ENCODE measurements at regions not wholly inside any gene's neighbourhood (a gene's known extent, or its start where the extent isn't known, plus 50 kb on each side); places are given as distances from the start of the nearest gene placed in this dataset.
"Not testable (repeated sequence)": the region's sequence is repeated elsewhere in the genome, so short reads cannot be mapped to it uniquely, and the experiment has no call there.

DNA sequence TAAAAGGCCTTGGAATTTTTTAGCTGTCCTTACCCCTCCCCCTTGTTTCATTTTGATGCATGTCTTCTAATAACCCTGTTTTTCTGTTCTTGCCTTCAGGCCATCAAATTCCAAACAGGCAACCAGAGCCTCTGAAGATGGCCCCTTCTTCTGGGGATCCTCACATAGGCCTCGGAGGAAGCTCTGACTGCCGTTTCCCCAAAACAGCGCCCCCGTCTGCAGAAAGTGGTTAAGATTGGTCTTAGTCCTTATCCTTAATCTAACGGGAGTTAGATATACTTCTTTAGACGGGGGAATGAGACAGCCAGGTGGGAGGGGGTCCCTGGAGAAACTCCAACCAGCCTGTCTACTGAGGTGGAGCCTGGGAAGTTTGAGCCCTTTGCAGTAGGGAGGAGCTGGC, 226.3 kb upstream of the ZNF608 start:
- DNase-seq = no peak

DNA sequence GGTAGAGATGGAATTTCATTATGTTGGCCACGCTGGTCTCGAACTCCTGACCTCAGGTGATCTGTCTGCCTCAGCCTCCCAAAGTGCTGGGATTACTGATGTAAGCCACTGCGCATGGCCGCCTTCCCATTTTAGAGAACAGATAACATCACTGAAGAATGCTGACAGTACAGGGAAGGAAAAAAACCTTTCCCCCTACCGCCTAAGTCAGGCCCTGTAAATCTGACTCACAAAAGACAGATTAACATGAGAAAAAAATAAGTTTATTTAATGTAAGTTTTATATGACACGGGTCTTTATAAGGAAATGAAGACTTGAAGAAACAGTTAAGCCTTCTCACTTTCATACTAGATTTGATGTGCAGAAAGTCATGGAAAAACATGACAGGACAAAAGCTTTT, 227.2 kb upstream of the ZNF608 start:
- no peak for DNase-seq

DNA sequence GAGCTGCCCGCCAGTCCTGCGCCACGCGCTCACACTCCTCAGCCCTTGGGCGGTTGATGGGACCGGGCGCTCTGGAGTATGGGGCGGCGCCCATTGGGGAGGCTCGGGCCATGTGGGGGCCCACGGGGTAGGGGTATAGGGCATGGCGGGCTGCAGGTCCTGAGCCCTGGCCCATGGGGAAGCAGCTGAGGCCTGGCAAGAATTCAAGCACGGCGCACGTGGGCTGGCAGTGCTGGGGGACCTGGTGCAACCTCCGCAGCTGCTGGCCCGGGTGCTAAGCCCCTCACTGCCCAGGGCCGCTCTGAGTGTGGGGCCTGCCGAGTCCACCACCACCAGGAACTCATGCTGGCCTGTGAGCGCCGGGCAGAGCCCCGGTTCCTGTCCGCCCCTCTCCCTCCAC, 229.6 kb upstream of the ZNF608 start:
- DNase-seq = no peak

DNA sequence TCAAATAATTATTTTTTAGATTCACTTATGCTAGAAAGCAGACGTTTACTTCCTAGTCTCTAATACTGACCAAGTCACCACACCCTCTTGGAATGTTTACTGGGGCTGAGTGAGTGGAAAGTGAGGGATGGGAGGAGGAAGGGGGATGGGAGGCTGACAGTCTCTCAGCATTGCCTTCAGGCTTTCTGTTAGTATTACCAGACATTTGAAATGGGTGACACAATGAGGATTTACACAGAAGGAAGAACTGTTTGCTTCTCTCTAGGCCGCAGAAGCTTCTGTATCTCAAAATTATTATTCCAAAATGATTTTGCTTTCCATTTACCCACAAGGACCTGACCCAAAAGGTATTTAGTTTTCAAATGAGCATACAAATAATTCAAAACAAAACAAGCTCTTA, 232.8 kb upstream of the ZNF608 start:
- no peak for DNase-seq

DNA sequence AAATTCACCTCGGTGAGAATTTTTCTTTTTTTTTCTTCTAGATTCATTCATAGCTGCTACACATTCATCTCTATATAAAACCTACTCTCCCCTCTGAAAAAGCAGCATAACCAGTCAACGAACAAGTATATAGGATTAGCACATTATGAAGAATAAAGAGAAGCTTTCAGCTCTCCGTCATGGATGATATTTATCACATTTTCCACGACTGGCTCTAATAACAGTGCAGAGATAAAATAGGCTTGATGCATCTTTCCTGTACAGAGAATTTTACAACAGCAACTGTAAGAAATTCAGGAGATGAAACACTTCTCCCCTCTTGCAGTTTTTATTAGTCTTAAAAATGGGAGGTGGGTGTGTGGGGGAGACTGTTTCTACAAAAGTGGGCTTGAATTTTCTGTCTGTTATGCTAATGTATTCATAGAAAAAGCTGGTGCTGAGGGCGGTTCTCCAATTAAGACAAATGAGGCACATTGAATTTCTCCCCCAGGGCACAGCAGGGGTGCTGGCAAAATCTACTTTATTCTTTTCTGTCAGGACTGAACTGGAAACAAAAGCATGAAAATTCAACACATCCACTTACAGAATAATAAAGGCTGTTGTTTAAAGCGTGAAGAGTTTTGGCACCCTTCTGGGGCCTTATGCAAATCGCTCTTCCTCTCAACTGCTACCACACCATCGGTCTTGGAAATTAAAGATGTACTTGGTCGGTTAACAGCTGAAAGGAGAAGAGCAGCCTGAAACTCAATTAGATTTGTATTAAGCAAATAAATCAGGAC, 233.9 kb upstream of the ZNF608 start:
- DNase-seq = no peak

DNA sequence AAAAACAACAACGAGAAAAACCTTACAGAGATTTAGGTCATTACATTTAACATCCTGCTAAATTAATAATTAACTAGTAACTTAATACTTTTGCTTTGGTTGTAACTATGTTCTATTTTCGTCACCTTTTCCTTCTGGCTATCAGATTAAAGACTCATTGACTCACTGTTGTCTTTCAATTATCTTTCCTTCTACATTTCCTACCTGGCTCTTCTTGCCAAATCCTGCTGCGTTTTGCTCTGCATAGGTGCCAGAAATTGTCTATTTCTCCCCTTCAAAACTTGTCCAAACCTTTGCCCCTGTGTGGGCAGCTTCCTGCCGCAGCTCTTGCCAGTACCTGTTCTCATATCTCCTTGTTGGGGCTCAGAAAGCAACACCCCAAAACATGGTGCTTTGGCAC, 235.5 kb upstream of the ZNF608 start:
- DNase-seq = no peak

DNA sequence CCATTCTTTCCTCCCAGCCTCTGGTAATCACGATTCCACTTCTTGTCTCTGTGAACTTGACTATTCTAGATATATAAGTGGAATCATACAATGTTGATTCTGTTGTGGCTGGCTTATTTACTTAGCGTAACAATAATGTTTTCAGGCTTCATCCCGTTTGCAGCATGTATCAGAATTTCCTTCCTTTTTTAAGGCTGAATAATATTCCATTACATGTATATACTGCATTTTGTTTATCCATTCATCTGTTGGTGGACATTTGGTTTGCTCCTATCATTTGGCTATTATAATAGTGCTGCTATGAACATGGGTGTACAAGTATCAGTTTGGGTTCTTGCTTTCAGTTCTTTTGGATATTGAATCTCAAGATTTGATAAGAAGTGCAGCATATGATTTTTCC, 239.7 kb upstream of the ZNF608 start:
- DNase-seq = no peak

DNA sequence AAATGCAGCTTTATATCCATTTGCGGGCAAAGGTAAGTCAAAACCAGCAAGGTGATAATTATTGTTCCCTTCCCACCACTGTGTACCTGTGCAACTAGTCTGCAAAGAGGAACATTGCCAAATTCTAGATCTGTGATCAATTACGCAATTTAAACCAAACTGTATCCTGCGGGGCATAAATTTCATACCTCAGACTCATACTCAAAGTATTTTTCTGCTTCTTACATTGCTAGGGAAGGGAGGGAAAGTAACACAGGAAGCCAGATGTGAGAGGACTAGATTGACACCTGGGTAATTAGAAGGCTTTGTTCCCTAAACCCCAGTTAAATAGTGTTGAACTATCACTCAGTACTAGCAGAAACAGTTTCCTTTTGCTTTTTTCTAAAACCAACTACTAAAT, 240.2 kb upstream of the ZNF608 start:
- no peak for DNase-seq

DNA sequence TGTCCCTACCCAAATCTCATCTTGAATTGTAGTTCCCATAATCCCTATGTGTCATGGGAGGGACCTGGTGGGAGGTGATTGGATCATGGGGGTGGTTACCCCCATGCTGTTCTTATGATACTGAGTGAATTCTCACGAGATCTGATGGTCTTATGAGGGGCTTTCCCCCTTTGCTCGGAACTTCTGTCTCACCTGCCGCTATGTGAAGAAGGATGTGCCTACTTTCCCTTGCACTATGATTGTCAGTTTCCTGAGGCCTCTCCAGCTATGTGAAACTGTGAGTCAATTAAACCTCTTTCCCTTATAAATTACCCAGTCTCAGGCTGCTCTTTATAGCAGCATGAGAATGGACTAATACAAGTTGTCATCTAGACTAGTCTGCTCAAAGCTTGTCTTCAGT, 241.3 kb upstream of the ZNF608 start:
- not testable (repeated sequence) for DNase-seq

DNA sequence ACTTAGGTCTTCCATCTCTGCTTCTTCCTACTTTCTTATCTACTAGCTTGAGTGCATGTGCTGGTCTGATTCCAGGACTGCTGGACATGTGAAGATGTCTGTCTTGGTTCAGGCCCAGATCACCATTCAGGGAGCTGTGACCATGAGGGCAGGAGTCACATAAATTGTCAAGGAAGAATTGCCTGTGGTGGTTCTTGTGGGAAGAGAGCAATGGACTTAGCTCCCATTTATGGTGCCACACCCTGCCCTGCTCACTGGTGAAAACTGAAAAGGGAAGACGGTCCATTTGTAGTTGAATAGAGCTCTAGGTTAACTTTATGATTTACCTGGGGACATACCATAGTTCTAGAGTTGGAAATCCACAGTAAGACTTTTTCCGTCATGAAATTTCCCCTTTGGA, 244.3 kb upstream of the ZNF608 start:
- no peak for DNase-seq

DNA sequence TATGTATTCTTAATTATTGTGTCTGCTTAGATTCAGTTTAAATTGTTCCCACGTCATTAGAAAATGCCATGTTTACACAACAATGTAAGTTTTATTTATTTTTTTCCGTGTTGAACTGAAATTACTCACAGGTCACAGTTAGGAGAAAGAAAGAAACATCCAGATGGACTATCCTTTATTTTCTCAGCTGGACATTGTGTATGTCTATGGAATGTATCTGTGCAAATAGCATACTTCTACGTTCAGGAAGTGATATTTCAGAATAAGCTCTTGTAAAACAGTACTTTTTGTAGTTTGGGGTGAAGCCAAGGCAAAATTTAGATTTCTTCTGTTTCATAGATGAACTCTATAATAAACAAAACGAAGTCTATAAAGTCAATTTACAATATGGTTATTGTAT, 249.0 kb upstream of the ZNF608 start:
- no peak for DNase-seq

DNA sequence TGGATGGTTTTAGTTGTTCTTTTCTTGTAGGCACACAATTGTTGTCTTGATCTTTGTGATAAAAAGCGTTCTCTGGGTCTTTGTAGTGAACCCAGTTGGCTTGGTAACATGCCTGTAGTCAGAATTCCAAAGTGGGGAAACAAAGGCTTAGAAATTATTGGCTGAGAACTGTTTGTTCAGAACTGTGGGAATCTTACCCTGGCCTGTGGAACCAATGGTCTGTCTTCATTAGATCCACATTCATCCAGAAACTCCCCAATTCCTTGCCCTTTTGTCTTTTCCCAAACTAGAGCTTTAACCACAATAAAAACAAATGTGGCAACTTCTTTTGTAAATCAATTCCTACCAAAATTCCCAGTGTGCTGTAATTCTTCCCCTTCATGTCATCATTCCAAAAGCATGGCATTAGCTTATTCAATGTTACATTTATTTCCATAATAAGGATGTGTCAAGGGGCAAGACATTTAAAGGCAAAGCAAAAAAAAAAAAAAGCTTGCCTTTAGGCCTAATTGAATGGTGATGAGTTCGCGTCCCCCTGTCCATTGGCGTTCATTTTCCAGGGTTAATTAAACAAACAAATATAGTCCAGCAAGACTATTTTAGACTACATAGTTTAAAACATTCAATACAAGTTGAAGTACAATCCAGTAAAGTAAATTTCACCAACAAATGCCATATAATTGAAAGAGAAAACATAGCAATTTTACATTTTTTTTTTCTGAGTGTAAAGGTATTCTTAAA, 249.8 kb upstream of the ZNF608 start:
- DNase-seq = no peak

DNA sequence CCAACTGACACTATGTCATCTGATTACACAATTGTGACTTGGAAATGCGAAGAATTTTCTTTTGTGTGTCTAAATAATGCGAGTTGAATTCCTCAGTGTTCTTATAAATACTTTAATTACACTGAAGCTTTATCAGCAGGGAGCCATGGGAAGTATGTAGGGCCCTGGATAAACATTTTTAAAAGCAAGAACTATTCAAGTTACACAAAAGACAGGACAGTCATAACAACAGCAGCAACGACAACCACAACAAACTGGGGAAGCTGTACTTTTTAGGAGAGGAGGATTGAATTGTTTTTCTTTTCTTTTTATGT, 250.3 kb upstream of the ZNF608 start:
- no peak for DNase-seq

DNA sequence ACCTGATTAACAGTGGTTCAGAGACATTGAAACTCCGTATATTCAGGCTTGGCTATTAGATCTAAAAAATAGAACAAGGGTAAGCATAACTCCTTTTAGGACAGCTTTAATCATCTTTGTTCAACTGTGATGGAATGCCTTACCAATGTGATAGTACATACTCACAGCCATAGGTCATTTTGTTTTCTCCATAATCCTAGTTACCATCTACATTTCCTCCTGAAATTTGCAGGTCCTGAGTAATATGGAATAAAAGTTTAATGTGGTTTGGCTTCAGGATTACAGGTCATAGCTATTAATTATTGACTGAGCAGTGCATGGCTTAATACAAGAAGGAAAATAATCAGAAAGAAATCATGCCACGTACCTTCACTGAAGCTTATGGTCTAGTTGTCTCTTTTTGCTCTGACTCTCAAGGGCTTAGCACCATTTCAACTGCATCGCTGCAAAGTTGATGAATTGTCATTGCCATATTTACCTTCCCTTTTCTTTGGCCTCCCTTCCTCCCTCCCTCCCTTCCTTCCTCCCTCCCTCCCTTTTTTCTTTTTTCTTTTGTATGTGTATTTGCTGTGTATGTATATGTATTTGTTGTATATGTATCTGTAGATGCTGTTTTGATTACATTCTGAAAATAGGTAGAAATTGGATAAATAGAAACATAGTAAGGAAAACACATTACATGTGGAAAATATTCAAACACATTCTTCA, 250.9 kb upstream of the ZNF608 start:
- DNase-seq = no peak

DNA sequence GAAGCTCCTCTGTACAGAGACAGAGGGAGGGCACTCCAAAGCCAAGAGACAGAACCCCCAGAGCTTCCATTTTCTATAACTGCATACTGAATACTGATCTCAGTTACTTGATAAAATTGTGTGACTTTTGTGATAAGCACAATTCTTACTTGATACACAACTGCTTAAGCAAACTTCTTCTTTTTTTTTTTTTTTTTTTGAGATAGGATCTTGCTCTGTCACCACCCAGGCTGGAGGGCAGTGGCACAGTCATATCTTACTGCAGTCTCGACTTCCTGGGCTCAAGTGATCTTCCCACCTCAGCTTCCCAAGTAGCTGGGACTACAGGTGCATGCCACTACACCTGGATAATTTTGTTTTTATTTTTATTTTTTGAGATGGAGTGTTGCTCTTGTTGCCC, 252.1 kb upstream of the ZNF608 start:
- DNase-seq = no peak

DNA sequence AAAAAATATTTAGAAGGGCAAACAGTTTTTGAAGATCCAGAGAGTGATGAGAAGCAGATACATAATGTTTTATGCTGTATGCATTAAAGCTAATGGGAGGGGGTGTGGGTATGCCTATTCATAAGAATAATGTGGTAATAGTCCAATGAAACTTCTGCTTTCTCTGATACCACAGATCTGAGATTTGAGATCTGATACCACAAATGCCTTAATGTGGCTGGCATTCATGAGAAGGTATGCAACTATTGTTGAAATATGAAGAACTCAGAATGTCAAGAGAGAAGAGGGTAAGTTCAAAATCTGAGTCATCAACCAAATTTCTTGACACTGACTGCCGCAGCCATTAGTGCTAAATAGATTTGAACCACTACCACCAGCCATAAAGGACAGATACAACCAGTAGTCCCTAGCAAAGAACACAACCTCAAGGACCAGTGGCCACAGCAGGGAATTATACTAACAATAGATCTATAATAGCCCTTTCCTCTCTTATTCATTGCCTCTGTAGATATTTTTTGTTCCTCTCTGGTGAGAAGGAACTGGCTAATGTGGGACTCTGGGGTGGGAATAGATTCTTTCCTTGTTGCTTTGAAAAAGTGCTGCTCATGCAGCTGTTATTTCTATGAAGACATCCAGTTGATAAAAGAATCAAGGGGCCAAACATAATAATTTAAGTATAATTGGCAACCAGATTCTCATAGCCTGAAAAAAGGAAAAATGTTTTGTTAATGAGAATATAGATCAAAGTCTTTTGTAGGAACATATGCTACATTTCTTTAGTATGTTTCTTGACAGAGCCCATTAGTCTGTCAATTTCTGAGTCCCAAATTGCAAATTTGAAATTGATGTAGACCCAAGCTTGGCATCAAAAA, 256.5 kb upstream of the ZNF608 start:
- DNase-seq = no peak

DNA sequence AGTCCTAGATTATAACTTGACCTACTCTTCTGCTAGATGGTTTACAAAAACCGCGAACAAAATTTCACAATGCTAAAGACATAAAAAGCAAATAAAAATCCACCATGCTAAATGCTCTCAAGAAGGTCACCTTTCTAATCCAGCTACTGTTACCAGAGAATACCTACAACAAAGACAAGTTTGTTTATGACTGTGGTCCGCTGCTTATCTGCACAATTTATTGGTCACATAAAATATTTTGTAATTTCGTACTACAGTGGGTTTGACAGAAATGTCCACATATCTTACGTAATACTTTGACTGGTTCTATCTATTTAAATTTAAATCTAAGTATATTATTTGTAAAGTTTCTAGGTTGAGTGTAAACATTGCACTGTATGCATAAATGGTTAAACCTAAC, 257.6 kb upstream of the ZNF608 start:
- no peak for DNase-seq

DNA sequence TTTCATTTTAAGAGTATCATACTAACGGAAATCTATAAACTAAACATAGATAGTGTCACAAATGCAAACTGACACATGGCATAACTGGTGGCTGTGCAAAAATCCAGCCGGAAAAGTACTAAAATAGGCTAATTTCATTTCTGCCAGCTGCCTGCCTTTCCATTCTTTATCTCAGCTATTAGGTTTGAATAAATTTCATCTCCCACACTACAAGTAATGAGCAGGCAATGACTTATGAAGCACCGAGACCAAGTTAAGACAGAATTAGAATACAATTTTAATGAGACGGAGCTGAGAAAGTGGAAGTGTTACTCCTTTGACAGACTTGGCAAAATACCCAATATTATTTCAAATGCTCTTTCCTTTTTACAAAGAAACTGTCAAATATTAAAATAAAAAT, 258.8 kb upstream of the ZNF608 start:
- DNase-seq = no peak

DNA sequence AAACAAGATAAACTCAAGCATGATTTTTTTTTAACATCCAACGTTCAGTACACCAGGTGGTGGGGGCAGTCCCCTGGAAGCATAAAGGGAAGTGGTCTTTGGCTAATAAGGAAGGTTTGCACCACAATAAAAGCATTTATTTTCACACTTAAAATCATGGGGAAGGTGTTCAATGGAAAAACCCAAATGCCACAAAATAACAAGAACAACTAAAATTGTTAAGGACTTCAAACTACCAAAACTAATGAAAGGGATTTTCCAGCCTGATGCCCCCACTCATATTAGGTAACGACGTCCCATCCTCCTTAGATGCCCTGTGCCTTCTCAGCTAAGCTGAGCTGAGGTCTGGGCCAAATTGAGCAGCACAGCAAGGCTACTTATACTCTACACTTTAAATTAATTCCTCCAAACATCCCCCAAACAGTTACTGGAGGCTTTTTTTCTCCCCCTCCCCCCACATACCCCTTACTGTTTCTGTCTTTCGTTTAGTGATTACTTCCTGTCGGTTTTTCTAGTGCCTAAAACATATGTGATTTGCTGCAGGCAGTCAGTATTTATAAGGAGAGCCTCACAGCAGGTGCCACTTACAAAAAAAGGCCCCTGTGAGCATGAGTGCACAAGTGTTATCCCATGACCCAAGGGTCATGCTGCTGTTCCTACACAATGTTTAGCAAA, 259.7 kb upstream of the ZNF608 start:
- DNase-seq = no peak

DNA sequence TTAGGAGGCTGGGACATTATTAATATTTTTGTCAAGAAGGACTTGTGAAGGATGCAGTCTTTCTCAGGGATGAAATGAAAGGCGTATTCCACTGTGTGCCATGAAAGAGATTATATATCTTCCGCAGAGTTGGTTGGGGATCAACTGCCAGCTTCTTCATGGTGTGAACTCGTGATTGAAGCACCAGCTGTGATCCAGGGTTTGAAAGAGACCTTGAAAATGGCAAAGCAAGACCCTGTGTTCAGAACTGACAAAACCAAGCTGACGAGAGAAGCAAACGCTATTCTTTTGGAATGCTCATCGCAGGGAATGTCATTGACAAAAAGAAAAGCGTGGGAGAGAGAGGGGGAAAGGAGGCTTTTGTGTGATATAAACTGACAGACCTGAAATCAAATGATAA, 263.9 kb upstream of the ZNF608 start:
- no peak for DNase-seq

DNA sequence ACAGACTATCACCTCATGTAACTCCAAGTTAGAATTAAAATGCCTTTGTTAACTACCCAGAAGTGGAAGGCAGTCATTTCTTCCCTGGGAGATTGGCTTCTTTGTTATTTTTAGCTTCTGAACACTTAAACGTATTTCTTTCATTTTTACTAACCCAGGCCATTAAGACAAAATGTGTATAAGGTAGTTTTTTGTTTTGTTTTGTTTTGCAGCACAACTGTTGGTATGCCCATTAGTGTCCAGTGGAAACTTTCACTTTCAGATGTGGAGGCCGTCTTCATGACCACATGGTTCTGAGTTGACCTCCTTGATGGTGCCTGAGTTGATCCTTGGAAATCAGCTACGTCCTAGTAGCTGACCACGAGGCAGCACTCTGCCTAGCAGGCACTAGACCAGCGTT, 264.6 kb upstream of the ZNF608 start:
- DNase-seq = no peak

DNA sequence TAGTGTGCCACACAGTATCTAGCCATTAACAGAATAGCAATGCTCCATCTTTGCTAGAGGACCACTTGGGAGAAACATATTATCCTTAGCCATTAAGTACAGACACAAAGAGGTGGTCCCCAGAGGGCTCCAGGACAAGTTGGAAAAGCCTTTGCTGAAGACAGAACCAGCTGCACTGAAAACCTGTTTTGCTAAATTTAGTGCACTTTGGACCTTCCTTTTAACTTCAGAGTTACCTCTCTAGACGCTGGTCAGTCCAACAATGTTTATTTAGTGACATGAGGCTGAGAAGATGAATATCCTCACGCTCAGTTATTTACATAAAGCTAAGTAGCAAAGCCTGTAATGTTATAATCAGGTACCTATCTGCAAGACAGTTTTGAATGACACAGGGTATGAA, 265.0 kb upstream of the ZNF608 start:
- no peak for DNase-seq

DNA sequence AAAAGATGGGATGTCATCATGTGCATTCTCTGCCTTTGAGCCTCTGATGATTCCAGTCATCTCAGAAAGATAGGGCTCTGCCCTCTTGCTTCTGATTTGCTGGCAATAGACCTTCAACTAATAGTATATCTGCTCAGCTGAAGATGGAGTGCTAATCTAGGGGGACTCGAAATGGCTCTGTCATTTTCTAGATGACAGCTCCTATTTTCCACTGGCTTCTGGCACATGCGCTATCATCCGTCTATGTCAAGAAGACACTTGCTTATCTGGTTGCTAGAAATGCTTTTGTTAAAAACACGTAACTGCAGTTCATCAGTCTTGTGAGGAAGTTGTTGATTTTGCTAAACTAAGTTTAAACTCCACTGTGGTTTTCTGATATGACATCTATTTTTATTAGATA, 265.5 kb upstream of the ZNF608 start:
- no peak for DNase-seq
